GM13977 (cell line): ENCODE measurements at regions not wholly inside any gene's neighbourhood (a gene's known extent, or its start where the extent isn't known, plus 50 kb on each side); places are given as distances from the start of the nearest gene placed in this dataset.

Experiments used
- DNase-seq: peaks from one replicate; pipeline ENCODE4 v3.0.0; 2012; ENCODE audit warnings: low spot score
- CTCF ChIP-seq: IDR thresholded peaks from 2 replicates; pipeline ENCODE4 v1.5.1; 2012; ENCODE audit warnings: mild to moderate bottlenecking, control low read depth; ENCODE audit not compliant: insufficient read depth; ENCODE audit errors: extremely low read depth, missing control alignments
- in situ Hi-C: fragments of 300-500 bp; cut with MboI; formaldehyde crosslinking; loops from one replicate; pipeline ENCODE4 v1.12.0; 2022; ENCODE audit warnings: low sequenced_read_pairs, low pct_unique_long_range_greater_than_20kb, mixed read lengths, inconsistent platforms; ENCODE audit not compliant: unreplicated experiment

DNA sequence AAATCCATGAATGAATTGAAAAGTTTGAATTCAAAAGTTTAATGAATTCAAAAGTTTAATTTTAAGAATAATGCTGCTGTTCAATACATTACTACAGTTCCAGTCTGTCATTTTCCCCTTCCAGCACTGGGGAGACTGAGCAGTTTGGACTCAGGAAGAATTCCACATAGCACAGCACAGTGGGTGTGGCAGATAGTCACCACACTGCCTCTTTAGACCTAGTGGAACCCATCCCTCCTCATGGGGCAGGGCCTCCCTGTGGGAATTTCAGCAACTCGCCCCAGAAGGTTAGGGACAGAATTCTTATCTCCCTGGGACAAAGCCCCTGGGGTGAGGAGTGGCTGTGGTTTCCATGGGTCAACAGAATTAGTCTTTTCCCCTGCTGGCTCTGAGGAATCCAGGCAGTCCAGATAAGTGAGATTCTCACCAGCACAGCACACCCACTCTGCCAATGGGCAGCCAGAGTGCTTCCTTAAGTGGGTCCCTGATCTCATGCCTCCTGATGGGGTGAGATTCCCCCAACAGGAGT is 442.0 kb upstream of the SYT4 start:
- in situ Hi-C loops = no loop called here
- DNase-seq = no peak
- TF ChIP-seq CTCF = no peak

DNA sequence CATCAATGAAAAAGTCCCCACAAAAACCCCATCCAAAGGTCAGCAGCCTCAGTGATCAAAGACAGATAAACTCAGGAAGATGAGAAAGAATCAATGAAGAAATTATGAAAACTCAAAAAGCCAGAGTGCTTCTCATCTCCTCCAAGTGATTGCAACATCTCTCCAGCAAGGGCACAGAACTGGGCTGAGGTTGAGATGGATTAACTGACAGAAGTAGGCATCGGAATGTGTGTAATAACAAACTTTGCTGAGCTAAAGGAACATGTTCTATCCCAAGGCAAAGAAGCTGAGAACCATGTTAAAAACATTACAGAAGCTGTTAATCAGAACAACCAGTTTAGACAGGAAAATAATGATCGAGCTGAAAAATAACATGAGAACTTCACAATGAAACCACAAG is 442.8 kb upstream of the SYT4 start:
- no peak for DNase-seq
- TF ChIP-seq CTCF = no peak
- in situ Hi-C loops = no loop called here

DNA sequence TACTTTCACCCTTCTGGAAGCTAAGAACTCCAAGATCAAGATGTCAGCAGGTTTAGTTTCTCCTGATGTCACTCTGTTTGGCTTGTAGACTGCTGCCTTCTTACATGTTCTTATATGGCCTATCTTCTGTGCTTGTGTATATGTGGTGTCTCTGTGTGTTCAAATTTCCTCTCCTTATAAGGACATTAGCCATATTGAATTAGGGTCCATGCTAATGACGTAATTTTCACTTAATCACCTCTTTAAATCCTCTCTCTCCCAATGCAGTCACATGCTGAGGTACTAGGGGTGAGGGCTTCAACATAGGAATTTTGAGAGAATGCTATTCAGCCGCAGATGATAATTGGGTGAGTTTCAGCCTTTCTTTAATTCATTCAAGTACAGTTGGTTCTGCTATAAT is 458.3 kb upstream of the SYT4 start:
- no peak for DNase-seq
- in situ Hi-C loops = loop anchor here (25.0 kb wide), 1 partner anchor 102 kb away; no protein-coding TSS in a partner anchor
- no peak for TF ChIP-seq CTCF

DNA sequence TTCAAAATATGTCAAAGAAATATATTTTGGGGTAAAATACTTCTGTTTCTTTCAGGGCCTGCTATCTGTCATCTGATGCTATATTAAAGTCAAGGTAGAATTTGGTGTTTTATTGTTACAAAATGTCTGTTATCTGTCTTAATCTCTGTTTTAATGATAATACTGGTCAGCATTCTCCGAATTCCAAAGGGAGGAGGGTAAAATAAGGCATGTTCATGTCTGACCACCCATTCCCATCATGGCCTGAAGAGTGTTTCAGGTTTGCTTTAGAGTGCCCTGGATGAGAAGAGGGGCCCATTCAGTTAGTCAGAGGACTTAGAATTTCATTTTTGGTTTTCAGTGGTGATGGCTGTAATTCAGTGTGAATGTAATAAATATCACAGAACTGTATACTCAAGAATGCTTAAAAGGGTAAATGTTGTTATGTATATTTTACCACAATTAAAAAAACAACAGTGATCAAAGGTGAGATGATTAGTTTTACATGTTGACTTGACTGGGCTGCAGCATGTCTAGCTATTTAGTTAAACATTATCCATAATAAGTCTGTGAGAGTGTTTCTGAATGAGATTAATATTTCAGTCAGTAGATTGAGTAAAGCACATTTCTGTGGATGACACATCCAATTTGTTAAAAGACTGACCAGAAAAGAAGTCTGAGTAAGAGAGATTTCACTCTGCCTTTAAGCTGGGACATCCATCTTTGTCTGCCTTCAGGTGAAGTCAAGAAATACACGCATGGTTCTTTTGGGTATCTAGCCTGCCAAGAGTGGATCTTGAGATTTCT is 467.9 kb upstream of the SYT4 start:
- no peak for TF ChIP-seq CTCF
- in situ Hi-C loops = loop anchor here (25.0 kb wide), 1 partner anchor 92 kb away; no protein-coding TSS in a partner anchor
- DNase-seq = no peak

- no peak for TF ChIP-seq CTCF
- in situ Hi-C loops = no loop called here
- DNase-seq = no peak
Measured at GRCh38 chr18:43751203-43751602, 473.9 kb upstream of the SYT4 start.

GRCh38 chr18:43751835-43752234 is 474.5 kb upstream of the SYT4 start:
- no peak for DNase-seq
- no peak for TF ChIP-seq CTCF
- in situ Hi-C loops = no loop called here

GRCh38 chr18:43757273-43757672 is 480.0 kb upstream of the SYT4 start:
- TF ChIP-seq CTCF = no peak
- no peak for DNase-seq
- in situ Hi-C loops = no loop called here
